ENCODE measurements at regions not wholly inside any gene's neighbourhood (a gene's known extent, or its start where the extent isn't known, plus 50 kb on each side); places are given as distances from the start of the nearest gene placed in this dataset.
A peak's percentile ranks its signal among the peaks of the same experiment; 100 is the strongest.

- H3K4me1 Mint-ChIP-seq = peaks cover 11 to 18% (median 14%) of the 10 kb centered on the region in 3 donors
- no peaks in the 10 kb centered on the region for H3K9me3 Mint-ChIP-seq
- WGBS (ENCODE audit: insufficient coverage) = 100% methylated on average over 1 of the region's 4 CpGs
- H3K4me3 ChIP-seq (ENCODE audit: control insufficient read depth in 1 of 2, extremely low read depth in 1 of 2, low read length in 1 of 2) = no peak overlapping the region
- H3K36me3 ChIP-seq (ENCODE audit: control insufficient read depth in 2 of 2, extremely low read depth in 1 of 2, insufficient read depth in 1 of 2, low read length in 1 of 2) = no peaks in the 10 kb centered on the region
- H3K36me3 Mint-ChIP-seq = no peaks in the 10 kb centered on the region
- CTCF ChIA-PET = interaction anchor here in 1 of 2 donors (0.7 kb wide), 1 partner anchor 112 kb away, joined by 3 read pairs; no protein-coding TSS in a partner anchor
- H3K27ac ChIP-seq (ENCODE audit: low read length) = no peak overlapping the region
- no peaks in the 10 kb centered on the region for H3K9me3 ChIP-seq
- H3K27me3 Mint-ChIP-seq = peaks cover 0 to 7% of the 10 kb centered on the region in 2 donors
- H3K4me3 Mint-ChIP-seq = no peak overlapping the region
- no peak overlapping the region for H3K27ac Mint-ChIP-seq
- H3K27me3 ChIP-seq (replicated peaks in 1 of 2; ENCODE audit: control insufficient read depth in 2 of 2, extremely low read depth in 1 of 2, insufficient read depth in 2 of 2, low read length in 1 of 2) = peaks cover 0 to 7% of the 10 kb centered on the region in 2 experiments
- POLR2A ChIA-PET = no interaction called here
- ATAC-seq (replicated peaks in 1 of 4) (no peak), DNase-seq (no peak)
- peaks cover 3 to 9% of the 10 kb centered on the region in 2 experiments for H3K4me1 ChIP-seq (ENCODE audit: control insufficient read depth in 1 of 2, extremely low read depth in 1 of 2, insufficient read depth in 2 of 2, low read length in 2 of 2)
Measured at GRCh38 chr11:45024846-45025588, 74.3 kb upstream of the TP53I11 start.

DNA sequence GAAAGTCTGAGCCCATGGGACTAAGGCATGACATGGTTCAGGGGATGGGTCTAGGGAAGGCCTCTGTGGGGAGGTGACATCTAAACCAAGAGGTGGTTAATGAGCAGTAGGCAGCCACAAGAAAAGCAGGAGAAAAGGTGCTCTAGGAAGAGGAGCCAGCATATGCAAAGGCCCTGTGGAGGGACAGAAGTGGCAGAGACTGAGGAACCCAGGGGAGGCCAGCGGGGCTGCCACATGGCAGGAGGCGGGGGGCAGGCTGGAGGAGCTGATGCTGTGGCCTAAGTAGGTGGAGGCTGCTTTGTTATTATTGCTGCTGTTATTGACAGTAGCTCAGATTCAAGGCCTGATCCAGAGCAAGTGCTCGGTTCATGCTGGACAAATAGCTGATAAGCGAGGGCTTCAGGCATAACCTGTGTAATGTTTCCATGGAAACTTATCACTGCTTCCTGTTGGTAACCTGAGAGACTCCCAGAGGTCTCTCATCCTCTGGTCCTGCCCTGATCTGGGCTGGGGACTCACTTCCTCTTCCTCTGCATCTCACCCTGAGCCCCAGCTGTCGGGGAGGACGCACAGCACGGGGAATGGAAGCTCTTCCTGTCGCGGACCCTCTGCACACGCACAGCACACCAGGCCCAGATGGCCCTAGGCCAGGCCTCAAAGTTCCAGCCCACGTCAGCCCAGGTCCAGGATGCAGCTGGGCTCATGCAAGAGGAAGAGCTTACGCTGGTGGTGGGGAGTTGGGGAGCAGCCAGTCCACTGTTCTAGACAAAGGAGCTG, 75.2 kb upstream of the TP53I11 start:
- Mint-ChIP-seq H3K9me3 (no peaks in the 10 kb centered on the region), H3K27me3 (peaks cover 0 to under 1% of the 10 kb centered on the region in 2 donors), H3K36me3 (no peaks in the 10 kb centered on the region), H3K27ac (peak overlapping the region; percentile 62 to 80), H3K4me1 (peaks cover 11 to 18% (median 14%) of the 10 kb centered on the region in 3 donors), H3K4me3 (no peak overlapping the region)
- Histone ChIP-seq H3K9me3 (no peaks in the 10 kb centered on the region), H3K27ac (ENCODE audit: low read length) (no peak overlapping the region), H3K4me3 (ENCODE audit: control insufficient read depth in 1 of 2, extremely low read depth in 1 of 2, low read length in 1 of 2) (no peak overlapping the region), H3K36me3 (ENCODE audit: control insufficient read depth in 2 of 2, extremely low read depth in 1 of 2, insufficient read depth in 1 of 2, low read length in 1 of 2) (no peaks in the 10 kb centered on the region), H3K27me3 (replicated peaks in 1 of 2; ENCODE audit: control insufficient read depth in 2 of 2, extremely low read depth in 1 of 2, insufficient read depth in 2 of 2, low read length in 1 of 2) (peaks cover 0 to 7% of the 10 kb centered on the region in 2 experiments), H3K4me1 (ENCODE audit: control insufficient read depth in 1 of 2, extremely low read depth in 1 of 2, insufficient read depth in 2 of 2, low read length in 2 of 2) (peaks cover 3 to 9% of the 10 kb centered on the region in 2 experiments)
- ATAC-seq (replicated peaks in 1 of 4) = peak; percentile 34 to 83 (median 76)
- DNase-seq = peak in 12 of 35 experiments; percentile 6 to 39 (median 12)
- POLR2A ChIA-PET = no interaction called here
- 39% methylated on average over 11 of the region's 12 CpGs for WGBS (ENCODE audit: insufficient coverage)
- CTCF ChIA-PET = interaction anchor here in 1 of 2 donors (0.7 kb wide), 1 partner anchor 113 kb away, joined by 3 read pairs; no protein-coding TSS in a partner anchor

GRCh38 chr11:45026835-45027234, 76.2 kb upstream of the TP53I11 start:
- H3K27ac Mint-ChIP-seq = no peak overlapping the region
- peaks cover 3 to 9% of the 10 kb centered on the region in 2 experiments for H3K4me1 ChIP-seq (ENCODE audit: control insufficient read depth in 1 of 2, extremely low read depth in 1 of 2, insufficient read depth in 2 of 2, low read length in 2 of 2)
- no peaks in the 10 kb centered on the region for H3K9me3 Mint-ChIP-seq
- H3K4me3 ChIP-seq (ENCODE audit: control insufficient read depth in 1 of 2, extremely low read depth in 1 of 2, low read length in 1 of 2) = no peak overlapping the region
- H3K36me3 ChIP-seq (ENCODE audit: control insufficient read depth in 2 of 2, extremely low read depth in 1 of 2, insufficient read depth in 1 of 2, low read length in 1 of 2) = no peaks in the 10 kb centered on the region
- peaks cover 0 to under 1% of the 10 kb centered on the region in 2 experiments for H3K27me3 ChIP-seq (replicated peaks in 1 of 2; ENCODE audit: control insufficient read depth in 2 of 2, extremely low read depth in 1 of 2, insufficient read depth in 2 of 2, low read length in 1 of 2)
- H3K36me3 Mint-ChIP-seq = no peaks in the 10 kb centered on the region
- DNase-seq (no peak), ATAC-seq (replicated peaks in 1 of 4) (no peak)
- ChIA-PET CTCF (no interaction called here), POLR2A (no interaction called here)
- H3K27me3 Mint-ChIP-seq = no peaks in the 10 kb centered on the region
- no peak overlapping the region for H3K27ac ChIP-seq (ENCODE audit: low read length)
- H3K4me1 Mint-ChIP-seq = peaks cover 11 to 20% (median 14%) of the 10 kb centered on the region in 3 donors
- H3K4me3 Mint-ChIP-seq = no peak overlapping the region
- WGBS (ENCODE audit: insufficient coverage) = 42% methylated on average over 4 of the region's 6 CpGs
- H3K9me3 ChIP-seq = no peaks in the 10 kb centered on the region

DNA sequence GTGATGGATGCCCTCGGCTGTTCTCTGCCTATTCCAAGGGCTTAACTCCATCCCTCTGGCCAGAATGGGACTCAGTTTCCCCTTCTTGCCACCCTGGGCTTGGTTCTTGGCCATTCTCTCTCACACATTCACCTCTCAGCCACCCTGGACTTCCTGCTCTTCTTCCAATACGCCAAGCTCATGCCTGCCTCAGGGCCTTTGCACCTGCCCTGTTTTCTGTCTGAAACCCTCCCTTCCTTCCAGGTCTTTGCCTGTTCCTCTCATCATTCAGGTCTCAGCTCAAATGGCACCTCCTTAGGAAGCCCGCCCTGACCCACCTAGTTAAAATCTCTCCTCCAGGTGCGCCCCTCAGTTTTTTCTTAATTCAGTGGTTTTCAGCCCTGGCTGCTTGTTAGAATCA, 76.6 kb upstream of the TP53I11 start:
- DNase-seq (no peak), ATAC-seq (replicated peaks in 1 of 4) (no peak)
- H3K4me3 Mint-ChIP-seq = no peak overlapping the region
- no peaks in the 10 kb centered on the region for H3K36me3 ChIP-seq (ENCODE audit: control insufficient read depth in 2 of 2, extremely low read depth in 1 of 2, insufficient read depth in 1 of 2, low read length in 1 of 2)
- H3K9me3 ChIP-seq = no peaks in the 10 kb centered on the region
- WGBS (ENCODE audit: insufficient coverage) = 96% methylated on average over 4 of the region's 4 CpGs
- H3K9me3 Mint-ChIP-seq = no peaks in the 10 kb centered on the region
- H3K27me3 Mint-ChIP-seq = no peaks in the 10 kb centered on the region
- H3K4me1 ChIP-seq (ENCODE audit: control insufficient read depth in 1 of 2, extremely low read depth in 1 of 2, insufficient read depth in 2 of 2, low read length in 2 of 2) = peaks cover 3 to 9% of the 10 kb centered on the region in 2 experiments
- no peaks in the 10 kb centered on the region for H3K27me3 ChIP-seq (replicated peaks in 1 of 2; ENCODE audit: control insufficient read depth in 2 of 2, extremely low read depth in 1 of 2, insufficient read depth in 2 of 2, low read length in 1 of 2)
- no peak overlapping the region for H3K27ac ChIP-seq (ENCODE audit: low read length)
- peaks cover 11 to 20% (median 14%) of the 10 kb centered on the region in 3 donors for H3K4me1 Mint-ChIP-seq
- H3K4me3 ChIP-seq (ENCODE audit: control insufficient read depth in 1 of 2, extremely low read depth in 1 of 2, low read length in 1 of 2) = no peak overlapping the region
- H3K36me3 Mint-ChIP-seq = no peaks in the 10 kb centered on the region
- H3K27ac Mint-ChIP-seq = peak overlapping the region in 1 of 2 donors; percentile 2
- ChIA-PET CTCF (no interaction called here), POLR2A (no interaction called here)

DNA sequence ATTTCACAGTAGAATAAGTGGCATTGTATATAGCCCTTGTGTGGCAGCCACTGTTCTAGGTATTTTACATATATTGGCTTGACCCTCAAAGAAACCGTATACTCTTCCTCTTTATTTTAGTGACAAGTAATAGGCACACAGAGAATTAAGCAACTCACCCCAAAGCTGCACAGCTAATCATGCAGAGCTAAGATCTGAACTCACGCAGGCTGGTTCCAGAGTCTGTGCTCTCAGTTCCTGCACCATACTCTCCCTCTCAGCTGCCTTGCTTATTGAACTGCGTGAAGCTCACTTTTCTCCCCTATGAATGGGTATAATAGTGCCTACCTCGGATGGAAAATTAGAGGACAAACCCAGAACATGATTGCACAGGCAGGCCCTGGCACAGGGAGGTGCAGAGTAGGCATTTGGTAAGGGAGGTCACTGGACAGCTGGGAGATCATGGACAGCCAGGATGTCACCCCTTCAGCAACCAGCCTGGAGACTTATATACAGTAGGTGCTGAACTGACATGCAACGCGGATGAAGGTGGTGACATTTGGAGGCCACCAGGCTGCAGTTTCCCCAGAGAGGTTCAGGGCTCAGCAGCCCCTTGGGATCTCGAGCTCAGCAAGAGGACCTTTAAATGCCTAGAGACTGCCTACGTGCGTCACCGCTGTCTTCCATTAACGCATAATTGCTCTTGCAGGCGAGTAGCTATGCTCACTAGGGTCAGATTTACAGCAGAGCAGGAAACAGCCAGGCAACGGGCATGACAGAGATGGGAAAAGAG, 78.4 kb upstream of the TP53I11 start:
- DNase-seq (no peak), ATAC-seq (replicated peaks in 1 of 4) (no peak)
- Histone ChIP-seq H3K36me3 (ENCODE audit: control insufficient read depth in 2 of 2, extremely low read depth in 1 of 2, insufficient read depth in 1 of 2, low read length in 1 of 2) (no peaks in the 10 kb centered on the region), H3K4me3 (ENCODE audit: control insufficient read depth in 1 of 2, extremely low read depth in 1 of 2, low read length in 1 of 2) (no peak overlapping the region), H3K27ac (ENCODE audit: low read length) (no peak overlapping the region), H3K9me3 (no peaks in the 10 kb centered on the region), H3K4me1 (ENCODE audit: control insufficient read depth in 1 of 2, extremely low read depth in 1 of 2, insufficient read depth in 2 of 2, low read length in 2 of 2) (peaks cover 3 to 9% of the 10 kb centered on the region in 2 experiments), H3K27me3 (replicated peaks in 1 of 2; ENCODE audit: control insufficient read depth in 2 of 2, extremely low read depth in 1 of 2, insufficient read depth in 2 of 2, low read length in 1 of 2) (no peaks in the 10 kb centered on the region)
- Mint-ChIP-seq H3K36me3 (no peaks in the 10 kb centered on the region), H3K4me1 (peaks cover 11 to 26% (median 14%) of the 10 kb centered on the region in 3 donors), H3K27ac (no peak overlapping the region), H3K9me3 (no peaks in the 10 kb centered on the region), H3K27me3 (no peaks in the 10 kb centered on the region), H3K4me3 (no peak overlapping the region)
- ChIA-PET POLR2A (no interaction called here), CTCF (no interaction called here)
- 87% methylated on average over 10 of the region's 13 CpGs for WGBS (ENCODE audit: insufficient coverage)

GRCh38 chr11:45030778-45031177, 80.1 kb upstream of the TP53I11 start:
- ATAC-seq (replicated peaks in 1 of 4) (no peak), DNase-seq (no peak)
- CTCF ChIA-PET = interaction anchor here in 1 of 2 donors (0.6 to 1.1 kb wide), 2 partner anchors 74 to 165 kb away, joined by 3 to 6 read pairs; no protein-coding TSS in a partner anchor
- POLR2A ChIA-PET = interaction anchor here in 1 of 2 donors (0.6 kb wide), 1 partner anchor 187 kb away, joined by 3 read pairs; no protein-coding TSS in a partner anchor
- Histone ChIP-seq H3K27me3 (replicated peaks in 1 of 2; ENCODE audit: control insufficient read depth in 2 of 2, extremely low read depth in 1 of 2, insufficient read depth in 2 of 2, low read length in 1 of 2) (no peaks in the 10 kb centered on the region), H3K9me3 (no peaks in the 10 kb centered on the region), H3K4me3 (ENCODE audit: control insufficient read depth in 1 of 2, extremely low read depth in 1 of 2, low read length in 1 of 2) (no peak overlapping the region), H3K36me3 (ENCODE audit: control insufficient read depth in 2 of 2, extremely low read depth in 1 of 2, insufficient read depth in 1 of 2, low read length in 1 of 2) (no peaks in the 10 kb centered on the region), H3K27ac (ENCODE audit: low read length) (no peak overlapping the region), H3K4me1 (ENCODE audit: control insufficient read depth in 1 of 2, extremely low read depth in 1 of 2, insufficient read depth in 2 of 2, low read length in 2 of 2) (peaks cover 2 to 6% of the 10 kb centered on the region in 2 experiments)
- Mint-ChIP-seq H3K9me3 (no peaks in the 10 kb centered on the region), H3K27me3 (no peaks in the 10 kb centered on the region), H3K27ac (no peak overlapping the region), H3K4me1 (peaks cover 5 to 19% (median 7%) of the 10 kb centered on the region in 3 donors), H3K4me3 (no peak overlapping the region), H3K36me3 (no peaks in the 10 kb centered on the region)
- 78% methylated on average over 1 of the region's 6 CpGs for WGBS (ENCODE audit: insufficient coverage)

Data from T-cell (primary cell).